ENCODE measurements at regions not wholly inside any gene's neighbourhood (a gene's known extent, or its start where the extent isn't known, plus 50 kb on each side); places are given as distances from the start of the nearest gene placed in this dataset.

DNA sequence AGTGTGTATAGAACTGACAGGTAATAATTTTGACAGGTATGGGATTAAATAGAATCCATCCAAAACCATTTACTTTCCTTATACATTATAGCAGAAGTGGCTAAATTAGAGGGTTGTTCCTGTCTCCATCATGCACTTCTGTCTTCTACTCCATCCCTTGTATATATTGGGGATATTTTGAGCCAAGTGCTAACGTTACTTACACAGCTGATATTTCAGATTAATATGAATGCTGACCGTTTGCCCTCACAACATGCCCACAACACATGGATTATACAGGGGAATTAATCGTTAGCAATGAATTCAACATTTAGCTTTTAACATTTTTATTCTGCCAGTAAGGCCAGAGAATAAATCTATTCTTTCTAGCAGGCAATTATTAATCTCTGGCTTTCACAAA, 1125.0 kb upstream of the FAM98A start (continued):
- TF ChIP-seq, protein P1, sequence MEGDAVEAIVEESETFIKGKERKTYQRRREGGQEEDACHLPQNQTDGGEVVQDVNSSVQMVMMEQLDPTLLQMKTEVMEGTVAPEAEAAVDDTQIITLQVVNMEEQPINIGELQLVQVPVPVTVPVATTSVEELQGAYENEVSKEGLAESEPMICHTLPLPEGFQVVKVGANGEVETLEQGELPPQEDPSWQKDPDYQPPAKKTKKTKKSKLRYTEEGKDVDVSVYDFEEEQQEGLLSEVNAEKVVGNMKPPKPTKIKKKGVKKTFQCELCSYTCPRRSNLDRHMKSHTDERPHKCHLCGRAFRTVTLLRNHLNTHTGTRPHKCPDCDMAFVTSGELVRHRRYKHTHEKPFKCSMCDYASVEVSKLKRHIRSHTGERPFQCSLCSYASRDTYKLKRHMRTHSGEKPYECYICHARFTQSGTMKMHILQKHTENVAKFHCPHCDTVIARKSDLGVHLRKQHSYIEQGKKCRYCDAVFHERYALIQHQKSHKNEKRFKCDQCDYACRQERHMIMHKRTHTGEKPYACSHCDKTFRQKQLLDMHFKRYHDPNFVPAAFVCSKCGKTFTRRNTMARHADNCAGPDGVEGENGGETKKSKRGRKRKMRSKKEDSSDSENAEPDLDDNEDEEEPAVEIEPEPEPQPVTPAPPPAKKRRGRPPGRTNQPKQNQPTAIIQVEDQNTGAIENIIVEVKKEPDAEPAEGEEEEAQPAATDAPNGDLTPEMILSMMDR (IDR thresholded peaks at IDR 0.05; ENCODE audit: control extremely low read depth in 1 of 3, insufficient read depth in 1 of 3, low read depth in 1 of 3, low read length in 3 of 3): no peak
- TF ChIP-seq KDM5A (IDR thresholded peaks at IDR 0.05; ENCODE audit: low read length) (no peak), HDAC2 (IDR thresholded peaks at IDR 0.05; ENCODE audit: borderline replicate concordance in 1 of 2, low read depth in 2 of 2, low read length in 2 of 2) (no peak), GABPA (IDR thresholded peaks at IDR 0.05; ENCODE audit: borderline replicate concordance, insufficient read depth, low read length) (no peak)

Data from H1 (cell line).